ENCODE measurements at regions not wholly inside any gene's neighbourhood (a gene's known extent, or its start where the extent isn't known, plus 50 kb on each side); places are given as distances from the start of the nearest gene placed in this dataset.

DNA sequence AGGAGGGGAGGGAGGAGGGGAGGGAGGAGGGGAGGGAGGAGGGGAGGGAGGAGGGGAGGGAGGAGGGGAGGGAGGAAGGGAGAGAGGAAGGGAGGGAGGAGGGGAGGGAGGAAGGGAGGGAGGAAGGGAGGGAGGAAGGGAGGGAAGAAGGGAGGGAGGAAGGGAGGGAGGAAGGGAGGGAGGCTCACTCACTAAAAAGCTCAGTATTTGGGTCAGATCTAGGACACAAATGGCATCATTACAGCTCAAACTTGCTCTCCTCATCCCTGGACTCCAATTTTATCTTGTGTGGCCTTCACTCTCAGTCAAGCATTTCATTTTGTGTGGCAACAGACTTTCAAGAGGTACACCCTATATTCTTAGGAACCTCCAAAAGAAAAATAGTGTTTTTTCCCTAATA is 435.4 kb downstream of the IRS1 start:
- BruUV-seq (replicated peaks) = no TSS peak
- ChIA-PET POLR2A (ENCODE audit: low non-redundant PET) (no interaction called here), CTCF (no interaction called here)
- DNase-seq (ENCODE audit: low spot score) = no peak
- intact Hi-C loops (cut with micrococcal nuclease; ENCODE audit: unreplicated experiment) = no loop called here
- Histone ChIP-seq H3K9me3 (ENCODE audit: low read depth, low read length, poor library complexity, severe bottlenecking) (no peaks in the 10 kb centered on the region), H3K27me3 (replicated peaks; ENCODE audit: insufficient read depth, low read depth, low read length, poor library complexity) (no peaks in the 10 kb centered on the region), H3K27ac (ENCODE audit: low read depth, low read length, poor library complexity, severe bottlenecking) (no peak overlapping the region), H3K4me3 (ENCODE audit: low read depth, low read length, poor library complexity, severe bottlenecking) (no peak overlapping the region), H3K36me3 (ENCODE audit: insufficient read depth, low read length, poor library complexity, severe bottlenecking) (no peaks in the 10 kb centered on the region), H3K4me1 (ENCODE audit: insufficient read depth, low read length, poor library complexity, severe bottlenecking) (no peaks in the 10 kb centered on the region)
- TF ChIP-seq, protein P1, sequence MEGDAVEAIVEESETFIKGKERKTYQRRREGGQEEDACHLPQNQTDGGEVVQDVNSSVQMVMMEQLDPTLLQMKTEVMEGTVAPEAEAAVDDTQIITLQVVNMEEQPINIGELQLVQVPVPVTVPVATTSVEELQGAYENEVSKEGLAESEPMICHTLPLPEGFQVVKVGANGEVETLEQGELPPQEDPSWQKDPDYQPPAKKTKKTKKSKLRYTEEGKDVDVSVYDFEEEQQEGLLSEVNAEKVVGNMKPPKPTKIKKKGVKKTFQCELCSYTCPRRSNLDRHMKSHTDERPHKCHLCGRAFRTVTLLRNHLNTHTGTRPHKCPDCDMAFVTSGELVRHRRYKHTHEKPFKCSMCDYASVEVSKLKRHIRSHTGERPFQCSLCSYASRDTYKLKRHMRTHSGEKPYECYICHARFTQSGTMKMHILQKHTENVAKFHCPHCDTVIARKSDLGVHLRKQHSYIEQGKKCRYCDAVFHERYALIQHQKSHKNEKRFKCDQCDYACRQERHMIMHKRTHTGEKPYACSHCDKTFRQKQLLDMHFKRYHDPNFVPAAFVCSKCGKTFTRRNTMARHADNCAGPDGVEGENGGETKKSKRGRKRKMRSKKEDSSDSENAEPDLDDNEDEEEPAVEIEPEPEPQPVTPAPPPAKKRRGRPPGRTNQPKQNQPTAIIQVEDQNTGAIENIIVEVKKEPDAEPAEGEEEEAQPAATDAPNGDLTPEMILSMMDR (conservative IDR thresholded peaks at IDR 0.05; ENCODE audit: low read depth, low read length) = no peak
- no peak for TF ChIP-seq EZH2 (IDR thresholded peaks at IDR 0.05; ENCODE audit: borderline replicate concordance, low read depth, low read length, poor library complexity, severe bottlenecking)

DNA sequence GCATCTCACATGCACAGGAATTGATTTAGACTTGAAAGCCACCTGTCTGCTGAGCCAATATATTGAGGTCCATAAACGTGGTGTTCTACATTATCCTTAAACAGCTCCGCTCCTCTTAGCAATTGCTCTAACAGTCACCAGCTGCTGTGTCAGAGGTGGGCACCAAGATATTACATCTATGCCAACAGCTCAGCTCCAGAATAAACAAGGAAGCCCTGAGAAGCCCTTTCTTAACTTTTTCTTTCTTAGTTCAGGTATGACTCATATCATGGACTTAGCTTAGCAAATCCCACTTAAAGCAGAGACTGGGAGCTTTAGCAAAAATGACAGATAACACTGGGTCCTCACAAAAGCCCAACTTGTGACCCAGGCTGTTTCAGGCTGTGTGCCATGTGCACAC is 436.6 kb downstream of the IRS1 start:
- no TSS peak for BruUV-seq (replicated peaks)
- ChIA-PET CTCF (no interaction called here), POLR2A (ENCODE audit: low non-redundant PET) (no interaction called here)
- no peaks in the 10 kb centered on the region for H3K27me3 ChIP-seq (replicated peaks; ENCODE audit: insufficient read depth, low read depth, low read length, poor library complexity)
- H3K4me3 ChIP-seq (ENCODE audit: low read depth, low read length, poor library complexity, severe bottlenecking) = no peak overlapping the region
- no peak for DNase-seq (ENCODE audit: low spot score)
- H3K4me1 ChIP-seq (ENCODE audit: insufficient read depth, low read length, poor library complexity, severe bottlenecking) = peaks cover 2% of the 10 kb centered on the region
- TF ChIP-seq, protein P1 (conservative IDR thresholded peaks at IDR 0.05; ENCODE audit: low read depth, low read length) = no peak
- intact Hi-C loops (cut with micrococcal nuclease; ENCODE audit: unreplicated experiment) = no loop called here
- H3K27ac ChIP-seq (ENCODE audit: low read depth, low read length, poor library complexity, severe bottlenecking) = no peak overlapping the region
- no peaks in the 10 kb centered on the region for H3K36me3 ChIP-seq (ENCODE audit: insufficient read depth, low read length, poor library complexity, severe bottlenecking)
- H3K9me3 ChIP-seq (ENCODE audit: low read depth, low read length, poor library complexity, severe bottlenecking) = no peaks in the 10 kb centered on the region

DNA sequence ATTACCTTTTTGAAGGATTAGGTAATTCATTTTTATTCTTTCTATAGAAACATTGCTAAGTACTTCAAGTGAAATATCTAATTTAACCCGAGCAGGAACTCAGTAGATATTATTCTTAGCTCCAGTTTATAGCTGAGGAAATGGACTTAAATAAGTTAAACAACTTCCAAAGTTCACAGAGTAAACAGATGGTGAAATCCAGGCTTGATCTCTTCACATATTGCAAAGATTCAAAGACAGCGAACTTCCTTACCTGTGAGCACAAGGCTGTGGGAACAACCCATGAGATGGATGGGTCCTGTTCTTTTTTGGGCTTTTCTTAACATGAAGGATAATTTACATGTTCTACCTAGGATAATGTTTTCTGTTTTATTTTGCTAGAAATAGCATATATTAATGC is 439.0 kb downstream of the IRS1 start:
- no TSS peak for BruUV-seq (replicated peaks)
- no peaks in the 10 kb centered on the region for H3K9me3 ChIP-seq (ENCODE audit: low read depth, low read length, poor library complexity, severe bottlenecking)
- ChIA-PET POLR2A (ENCODE audit: low non-redundant PET) (no interaction called here), CTCF (no interaction called here)
- H3K4me3 ChIP-seq (ENCODE audit: low read depth, low read length, poor library complexity, severe bottlenecking) = no peak overlapping the region
- no peak for TF ChIP-seq EZH2 (IDR thresholded peaks at IDR 0.05; ENCODE audit: borderline replicate concordance, low read depth, low read length, poor library complexity, severe bottlenecking)
- TF ChIP-seq, protein P1 (conservative IDR thresholded peaks at IDR 0.05; ENCODE audit: low read depth, low read length) = no peak
- intact Hi-C loops (cut with micrococcal nuclease; ENCODE audit: unreplicated experiment) = no loop called here
- no peaks in the 10 kb centered on the region for H3K27me3 ChIP-seq (replicated peaks; ENCODE audit: insufficient read depth, low read depth, low read length, poor library complexity)
- peaks cover 5% of the 10 kb centered on the region for H3K4me1 ChIP-seq (ENCODE audit: insufficient read depth, low read length, poor library complexity, severe bottlenecking)
- no peak overlapping the region for H3K27ac ChIP-seq (ENCODE audit: low read depth, low read length, poor library complexity, severe bottlenecking)
- DNase-seq (ENCODE audit: low spot score) = no peak
- no peaks in the 10 kb centered on the region for H3K36me3 ChIP-seq (ENCODE audit: insufficient read depth, low read length, poor library complexity, severe bottlenecking)

All from A673 (cell line).